ENCODE measurements at regions not wholly inside any gene's neighbourhood (a gene's known extent, or its start where the extent isn't known, plus 50 kb on each side); places are given as distances from the start of the nearest gene placed in this dataset.
A peak's percentile ranks its signal among the peaks of the same experiment; 100 is the strongest.
"Not testable (repeated sequence)": the region's sequence is repeated elsewhere in the genome, so short reads cannot be mapped to it uniquely, and the experiment has no call there.

GRCh38 chr10:64573623-64574325 lies 1052.6 kb downstream of the REEP3 start:
- peaks cover 7% of the 10 kb centered on the region for H3K4me1 Mint-ChIP-seq (ENCODE audit: low read depth)
- intact Hi-C loops (cut with micrococcal nuclease), result no loop called here
- H3K4me3 Mint-ChIP-seq, result no peak overlapping the region
- H3K27me3 Mint-ChIP-seq, result no peaks in the 10 kb centered on the region
- peaks cover 8% of the 10 kb centered on the region for H3K9me3 Mint-ChIP-seq
- H3K36me3 Mint-ChIP-seq (ENCODE audit: low read depth), result no peaks in the 10 kb centered on the region
- no peak overlapping the region for H3K27ac Mint-ChIP-seq

- peaks cover 7% of the 10 kb centered on the region for H3K4me1 Mint-ChIP-seq (ENCODE audit: low read depth)
- intact Hi-C loops (cut with micrococcal nuclease), result no loop called here
- H3K4me3 Mint-ChIP-seq, result no peak overlapping the region
- no peak overlapping the region for H3K27ac Mint-ChIP-seq
- no peaks in the 10 kb centered on the region for H3K36me3 Mint-ChIP-seq (ENCODE audit: low read depth)
- H3K9me3 Mint-ChIP-seq, result peaks cover 8% of the 10 kb centered on the region
- H3K27me3 Mint-ChIP-seq, result no peaks in the 10 kb centered on the region
Measured at GRCh38 chr10:64574371-64574770, 1053.2 kb downstream of the REEP3 start.

- peaks cover 7% of the 10 kb centered on the region for H3K4me1 Mint-ChIP-seq (ENCODE audit: low read depth)
- intact Hi-C loops (cut with micrococcal nuclease), result no loop called here
- H3K9me3 Mint-ChIP-seq, result no peaks in the 10 kb centered on the region
- no peaks in the 10 kb centered on the region for H3K27me3 Mint-ChIP-seq
- H3K27ac Mint-ChIP-seq, result peak overlapping the region; percentile 53
- no peaks in the 10 kb centered on the region for H3K36me3 Mint-ChIP-seq (ENCODE audit: low read depth)
- H3K4me3 Mint-ChIP-seq, result no peak overlapping the region
Measured at GRCh38 chr10:64576497-64576896, 1055.3 kb downstream of the REEP3 start.

- H3K4me3 Mint-ChIP-seq; H3K36me3 Mint-ChIP-seq (ENCODE audit: low read depth); H3K27me3 Mint-ChIP-seq; H3K4me1 Mint-ChIP-seq (ENCODE audit: low read depth); H3K27ac Mint-ChIP-seq; intact Hi-C loops (cut with micrococcal nuclease): not testable (repeated sequence)
- H3K9me3 Mint-ChIP-seq, result peaks cover 13% of the 10 kb centered on the region
Measured at GRCh38 chr10:64578757-64579156, 1057.6 kb downstream of the REEP3 start.

- no peaks in the 10 kb centered on the region for H3K27me3 Mint-ChIP-seq
- intact Hi-C loops (cut with micrococcal nuclease), result no loop called here
- no peak overlapping the region for H3K4me3 Mint-ChIP-seq
- H3K4me1 Mint-ChIP-seq (ENCODE audit: low read depth), result no peaks in the 10 kb centered on the region
- H3K36me3 Mint-ChIP-seq (ENCODE audit: low read depth), result no peaks in the 10 kb centered on the region
- no peak overlapping the region for H3K27ac Mint-ChIP-seq
- H3K9me3 Mint-ChIP-seq, result peaks cover 41% of the 10 kb centered on the region
Measured at GRCh38 chr10:64586934-64587503, 1065.8 kb downstream of the REEP3 start.

- H3K4me1 Mint-ChIP-seq (ENCODE audit: low read depth), result no peaks in the 10 kb centered on the region
Measured at GRCh38 chr10:64594072-64594471, 1072.9 kb downstream of the REEP3 start.

GRCh38 chr10:64598600-64598999 lies 1077.4 kb downstream of the REEP3 start:
- intact Hi-C loops (cut with micrococcal nuclease), result no loop called here
- Mint-ChIP-seq H3K27ac (no peak overlapping the region), H3K36me3 (ENCODE audit: low read depth) (no peaks in the 10 kb centered on the region)

More at GRCh38 chr10:64594072-64594471, 1072.9 kb downstream of the REEP3 start:
- Mint-ChIP-seq H3K4me3 (no peak overlapping the region), H3K27me3 (no peaks in the 10 kb centered on the region), H3K9me3 (peaks cover 6% of the 10 kb centered on the region), H3K36me3 (ENCODE audit: low read depth) (no peaks in the 10 kb centered on the region), H3K27ac (no peak overlapping the region)
- intact Hi-C loops (cut with micrococcal nuclease), result no loop called here

GRCh38 chr10:64601298-64601697 lies 1080.1 kb downstream of the REEP3 start:
- Mint-ChIP-seq H3K9me3 (peaks cover 10% of the 10 kb centered on the region), H3K36me3 (ENCODE audit: low read depth) (no peaks in the 10 kb centered on the region), H3K27ac (no peak overlapping the region), H3K27me3 (no peaks in the 10 kb centered on the region), H3K4me3 (no peak overlapping the region), H3K4me1 (ENCODE audit: low read depth) (no peaks in the 10 kb centered on the region)
- intact Hi-C loops (cut with micrococcal nuclease), result no loop called here

More at GRCh38 chr10:64598600-64598999, 1077.4 kb downstream of the REEP3 start:
- Mint-ChIP-seq H3K9me3 (peaks cover 10% of the 10 kb centered on the region), H3K4me3 (no peak overlapping the region), H3K27me3 (no peaks in the 10 kb centered on the region), H3K4me1 (ENCODE audit: low read depth) (no peaks in the 10 kb centered on the region)

- Mint-ChIP-seq H3K36me3 (ENCODE audit: low read depth) (no peaks in the 10 kb centered on the region), H3K27me3 (no peaks in the 10 kb centered on the region), H3K4me1 (ENCODE audit: low read depth) (no peaks in the 10 kb centered on the region), H3K4me3 (no peak overlapping the region), H3K27ac (no peak overlapping the region), H3K9me3 (no peaks in the 10 kb centered on the region)
- intact Hi-C loops (cut with micrococcal nuclease), result no loop called here
Measured at GRCh38 chr10:64617085-64617484, 1095.9 kb downstream of the REEP3 start.

GRCh38 chr10:64619102-64619501 lies 1097.9 kb downstream of the REEP3 start:
- no peaks in the 10 kb centered on the region for H3K4me1 Mint-ChIP-seq (ENCODE audit: low read depth)
- H3K9me3 Mint-ChIP-seq, result no peaks in the 10 kb centered on the region
- no peaks in the 10 kb centered on the region for H3K27me3 Mint-ChIP-seq
- H3K36me3 Mint-ChIP-seq (ENCODE audit: low read depth), result no peaks in the 10 kb centered on the region
- H3K4me3 Mint-ChIP-seq, result no peak overlapping the region
- no peak overlapping the region for H3K27ac Mint-ChIP-seq
- intact Hi-C loops (cut with micrococcal nuclease), result no loop called here

GRCh38 chr10:64626924-64627323 lies 1105.7 kb downstream of the REEP3 start:
- no peak overlapping the region for H3K4me3 Mint-ChIP-seq
- no peaks in the 10 kb centered on the region for H3K36me3 Mint-ChIP-seq (ENCODE audit: low read depth)
- no peaks in the 10 kb centered on the region for H3K27me3 Mint-ChIP-seq
- intact Hi-C loops (cut with micrococcal nuclease), result no loop called here
- H3K27ac Mint-ChIP-seq, result no peak overlapping the region
- H3K4me1 Mint-ChIP-seq (ENCODE audit: low read depth), result no peaks in the 10 kb centered on the region
- H3K9me3 Mint-ChIP-seq, result peaks cover 10% of the 10 kb centered on the region

- H3K27me3 Mint-ChIP-seq, result no peaks in the 10 kb centered on the region
- H3K4me1 Mint-ChIP-seq (ENCODE audit: low read depth), result no peaks in the 10 kb centered on the region
- H3K4me3 Mint-ChIP-seq, result no peak overlapping the region
- no peaks in the 10 kb centered on the region for H3K36me3 Mint-ChIP-seq (ENCODE audit: low read depth)
- peaks cover 10% of the 10 kb centered on the region for H3K9me3 Mint-ChIP-seq
- H3K27ac Mint-ChIP-seq, result no peak overlapping the region
- intact Hi-C loops (cut with micrococcal nuclease), result no loop called here
Measured at GRCh38 chr10:64630534-64630933, 1109.3 kb downstream of the REEP3 start.

GRCh38 chr10:64635906-64636305 lies 1114.7 kb downstream of the REEP3 start:
- no peaks in the 10 kb centered on the region for H3K36me3 Mint-ChIP-seq (ENCODE audit: low read depth)
- H3K27me3 Mint-ChIP-seq, result no peaks in the 10 kb centered on the region
- H3K9me3 Mint-ChIP-seq, result no peaks in the 10 kb centered on the region
- H3K4me3 Mint-ChIP-seq, result no peak overlapping the region
- H3K27ac Mint-ChIP-seq, result no peak overlapping the region
- intact Hi-C loops (cut with micrococcal nuclease), result no loop called here
- no peaks in the 10 kb centered on the region for H3K4me1 Mint-ChIP-seq (ENCODE audit: low read depth)

- no peak overlapping the region for H3K4me3 Mint-ChIP-seq
- no peaks in the 10 kb centered on the region for H3K9me3 Mint-ChIP-seq
- H3K4me1 Mint-ChIP-seq (ENCODE audit: low read depth), result no peaks in the 10 kb centered on the region
- no peaks in the 10 kb centered on the region for H3K36me3 Mint-ChIP-seq (ENCODE audit: low read depth)
- H3K27ac Mint-ChIP-seq, result no peak overlapping the region
- intact Hi-C loops (cut with micrococcal nuclease), result no loop called here
- no peaks in the 10 kb centered on the region for H3K27me3 Mint-ChIP-seq
Measured at GRCh38 chr10:64636461-64636860, 1115.3 kb downstream of the REEP3 start.

- H3K4me1 Mint-ChIP-seq (ENCODE audit: low read depth), result no peaks in the 10 kb centered on the region
- H3K4me3 Mint-ChIP-seq, result no peak overlapping the region
- H3K9me3 Mint-ChIP-seq, result no peaks in the 10 kb centered on the region
- no peaks in the 10 kb centered on the region for H3K27me3 Mint-ChIP-seq
- intact Hi-C loops (cut with micrococcal nuclease), result no loop called here
- no peak overlapping the region for H3K27ac Mint-ChIP-seq
- no peaks in the 10 kb centered on the region for H3K36me3 Mint-ChIP-seq (ENCODE audit: low read depth)
Measured at GRCh38 chr10:64637939-64638338, 1116.7 kb downstream of the REEP3 start.
